GM12878 (cell line): ENCODE measurements at regions not wholly inside any gene's neighbourhood (a gene's known extent, or its start where the extent isn't known, plus 50 kb on each side); places are given as distances from the start of the nearest gene placed in this dataset.

Experiments
- EP300 ChIP-seq, 2 experiments: fragments of 150-350 bp in 1 of 2; IDR thresholded peaks; 2 replicates each; pipeline ENCODE4 v1.6.1; 2011 to 2012; ENCODE audit warnings: low read depth in 2 of 2, low read length in 2 of 2, borderline replicate concordance in 1 of 2, improper control_type of control experiment in 1 of 2, inconsistent platforms in 1 of 2; ENCODE audit not compliant: control insufficient read depth in 1 of 2
- ESRRA ChIP-seq: IDR thresholded peaks from 2 replicates; pipeline ENCODE4 v1.6.1; 2012; ENCODE audit warnings: mild to moderate bottlenecking, low read length, improper control_type of control experiment
- EZH2 ChIP-seq: IDR thresholded peaks from 2 replicates; pipeline ENCODE4 v1.6.1; 2012; ENCODE audit warnings: low read depth, mild to moderate bottlenecking, control low read depth, inconsistent platforms, low read length, borderline replicate concordance; ENCODE audit not compliant: control insufficient read depth
- POLR2A ChIP-seq: IDR thresholded peaks from 2 replicates; pipeline ENCODE4 v1.6.1; 2011; ENCODE audit warnings: low read depth, mild to moderate bottlenecking, low read length
- TF ChIP-seq, protein P1 (sequence below), 3 experiments: IDR thresholded peaks in 2 of 3; conservative IDR thresholded peaks in 1 of 3; 2 replicates each; pipeline ENCODE4 v1.5.1; 2011; ENCODE audit warnings: low read depth in 3 of 3, low read length in 3 of 3, mild to moderate bottlenecking in 3 of 3, control low read depth in 2 of 3, moderate library complexity in 2 of 3, inconsistent platforms in 1 of 3, mixed read lengths in 1 of 3; ENCODE audit not compliant: control insufficient read depth in 2 of 3, insufficient read depth in 1 of 3; ENCODE audit errors: extremely low read depth in 1 of 3

DNA sequence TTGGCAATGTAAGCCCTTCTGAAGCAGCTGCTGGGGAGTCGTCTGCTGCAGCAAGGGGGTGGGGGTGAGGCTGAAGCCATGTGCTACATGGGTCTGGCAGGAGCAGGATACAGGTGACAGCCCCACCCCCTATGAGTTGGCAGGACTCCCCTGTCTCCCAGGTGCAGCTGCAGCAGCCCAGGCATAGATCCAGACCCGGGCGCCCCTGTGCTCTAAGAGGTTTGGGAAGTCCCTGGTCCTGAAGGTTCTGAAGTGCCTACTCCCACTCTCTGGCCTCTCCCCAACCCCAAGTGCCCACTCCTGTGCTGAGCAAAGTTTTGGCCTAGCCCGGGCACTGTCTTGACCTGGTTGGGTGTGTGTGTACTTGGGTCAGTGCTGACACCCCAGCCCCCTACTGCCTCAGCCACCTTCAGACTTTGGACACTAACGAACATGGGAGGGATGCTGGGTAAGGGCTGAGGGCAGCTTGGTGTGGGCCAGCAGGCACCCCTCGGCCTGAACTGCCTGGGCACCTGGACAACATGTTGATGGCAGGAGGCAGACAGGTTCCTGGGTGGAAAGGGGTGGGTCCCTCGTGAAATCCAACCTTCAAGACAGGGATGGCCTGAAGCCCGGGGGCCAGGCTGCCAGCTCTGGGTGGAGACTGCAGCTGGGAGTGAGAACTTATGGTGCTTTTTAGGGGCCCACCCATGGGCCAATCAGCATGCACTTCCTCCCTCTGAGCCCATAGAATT lies 54.1 kb upstream of the SLITRK6 start:
- TF ChIP-seq, protein P1, sequence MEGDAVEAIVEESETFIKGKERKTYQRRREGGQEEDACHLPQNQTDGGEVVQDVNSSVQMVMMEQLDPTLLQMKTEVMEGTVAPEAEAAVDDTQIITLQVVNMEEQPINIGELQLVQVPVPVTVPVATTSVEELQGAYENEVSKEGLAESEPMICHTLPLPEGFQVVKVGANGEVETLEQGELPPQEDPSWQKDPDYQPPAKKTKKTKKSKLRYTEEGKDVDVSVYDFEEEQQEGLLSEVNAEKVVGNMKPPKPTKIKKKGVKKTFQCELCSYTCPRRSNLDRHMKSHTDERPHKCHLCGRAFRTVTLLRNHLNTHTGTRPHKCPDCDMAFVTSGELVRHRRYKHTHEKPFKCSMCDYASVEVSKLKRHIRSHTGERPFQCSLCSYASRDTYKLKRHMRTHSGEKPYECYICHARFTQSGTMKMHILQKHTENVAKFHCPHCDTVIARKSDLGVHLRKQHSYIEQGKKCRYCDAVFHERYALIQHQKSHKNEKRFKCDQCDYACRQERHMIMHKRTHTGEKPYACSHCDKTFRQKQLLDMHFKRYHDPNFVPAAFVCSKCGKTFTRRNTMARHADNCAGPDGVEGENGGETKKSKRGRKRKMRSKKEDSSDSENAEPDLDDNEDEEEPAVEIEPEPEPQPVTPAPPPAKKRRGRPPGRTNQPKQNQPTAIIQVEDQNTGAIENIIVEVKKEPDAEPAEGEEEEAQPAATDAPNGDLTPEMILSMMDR (IDR thresholded peaks at IDR 0.05 in 2 of 3, conservative IDR thresholded peaks at IDR 0.05 in 1 of 3; ENCODE audit: control insufficient read depth in 2 of 3, extremely low read depth in 1 of 3, insufficient read depth in 1 of 3, low read depth in 3 of 3, low read length in 3 of 3) = no peak
- no peak for TF ChIP-seq ESRRA
- TF ChIP-seq POLR2A = no peak
- no peak for TF ChIP-seq EZH2
- TF ChIP-seq EP300 (IDR thresholded peaks at IDR 0.05; ENCODE audit: borderline replicate concordance in 1 of 2, control insufficient read depth in 1 of 2, low read depth in 2 of 2, low read length in 2 of 2) = no peak
